Activated CD4-positive, CD25-positive, alpha-beta regulatory T cell (primary cell): ENCODE measurements at regions not wholly inside any gene's neighbourhood (a gene's known extent, or its start where the extent isn't known, plus 50 kb on each side); places are given as distances from the start of the nearest gene placed in this dataset.
"Not testable (repeated sequence)": the region's sequence is repeated elsewhere in the genome, so short reads cannot be mapped to it uniquely, and the experiment has no call there.

Experiments
- DNase-seq, 4 experiments: peaks; one replicate each; lab custom pipeline; 2025; lab: John Stamatoyannopoulos, UW

GRCh38 chr2:595141-595815 is 81.9 kb downstream of the TMEM18 start:
- DNase-seq, result no peak

GRCh38 chr2:594297-594949 is 82.8 kb downstream of the TMEM18 start:
- no peak for DNase-seq

GRCh38 chr2:593356-594026 is 83.7 kb downstream of the TMEM18 start:
- DNase-seq, result no peak

GRCh38 chr2:592737-593136 is 84.5 kb downstream of the TMEM18 start:
- DNase-seq, result no peak

GRCh38 chr2:590214-591175 is 86.7 kb downstream of the TMEM18 start:
- DNase-seq, result no peak

- no peak for DNase-seq
These were observed 87.7 kb downstream of the TMEM18 start for GRCh38 chr2:589281-590130.

GRCh38 chr2:588074-588645 is 89.0 kb downstream of the TMEM18 start:
- DNase-seq, result no peak

- no peak for DNase-seq
These were observed 89.9 kb downstream of the TMEM18 start for GRCh38 chr2:587087-587960.

GRCh38 chr2:586641-587076 is 90.5 kb downstream of the TMEM18 start:
- no peak for DNase-seq

- DNase-seq, result no peak
These were observed 92.1 kb downstream of the TMEM18 start for GRCh38 chr2:584863-585823.

- no peak for DNase-seq
These were observed 93.5 kb downstream of the TMEM18 start for GRCh38 chr2:583666-584065.

- DNase-seq, result no peak
These were observed 94.2 kb downstream of the TMEM18 start for GRCh38 chr2:582792-583528.

GRCh38 chr2:582289-582688 is 94.9 kb downstream of the TMEM18 start:
- not testable (repeated sequence) for DNase-seq

- DNase-seq, result no peak
These were observed 97.2 kb downstream of the TMEM18 start for GRCh38 chr2:579961-580360.

- no peak for DNase-seq
These were observed 97.8 kb downstream of the TMEM18 start for GRCh38 chr2:579351-579886.

GRCh38 chr2:576292-576691 is 100.9 kb downstream of the TMEM18 start:
- DNase-seq, result no peak

- DNase-seq, result no peak
These were observed 101.4 kb downstream of the TMEM18 start for GRCh38 chr2:575727-576236.
